GM19099 (cell line): ENCODE measurements at regions not wholly inside any gene's neighbourhood (a gene's known extent, or its start where the extent isn't known, plus 50 kb on each side); places are given as distances from the start of the nearest gene placed in this dataset.

Experiments used
- POLR2A ChIP-seq: IDR thresholded peaks from 3 replicates; pipeline ENCODE4 v1.6.1; 2011; ENCODE audit warnings: low read depth; ENCODE audit not compliant: insufficient read length; ENCODE audit errors: extremely low read depth

- TF ChIP-seq POLR2A: no peak
Measured at GRCh38 chr17:69646729-69647128, 232.2 kb downstream of the MAP2K6 start.

GRCh38 chr17:69650881-69651280, 236.4 kb downstream of the MAP2K6 start:
- no peak for TF ChIP-seq POLR2A

GRCh38 chr17:69651921-69652320, 237.4 kb downstream of the MAP2K6 start:
- no peak for TF ChIP-seq POLR2A

- no peak for TF ChIP-seq POLR2A
Measured at GRCh38 chr17:69654981-69655855, 240.7 kb downstream of the MAP2K6 start.

GRCh38 chr17:69655902-69656301, 241.4 kb downstream of the MAP2K6 start:
- no peak for TF ChIP-seq POLR2A

- TF ChIP-seq POLR2A: no peak
Measured at GRCh38 chr17:69669441-69670178, 255.1 kb downstream of the MAP2K6 start.

GRCh38 chr17:69672924-69673323, 258.4 kb downstream of the MAP2K6 start:
- TF ChIP-seq POLR2A: no peak

- TF ChIP-seq POLR2A: no peak
Measured at GRCh38 chr17:69677130-69677529, 262.6 kb downstream of the MAP2K6 start.

- no peak for TF ChIP-seq POLR2A
Measured at GRCh38 chr17:69678206-69678605, 263.7 kb downstream of the MAP2K6 start.

- no peak for TF ChIP-seq POLR2A
Measured at GRCh38 chr17:69679829-69680228, 265.3 kb downstream of the MAP2K6 start.

GRCh38 chr17:69684251-69684650, 269.8 kb downstream of the MAP2K6 start:
- TF ChIP-seq POLR2A: no peak

GRCh38 chr17:69690531-69690930, 276.0 kb downstream of the MAP2K6 start:
- no peak for TF ChIP-seq POLR2A

- TF ChIP-seq POLR2A: no peak
Measured at GRCh38 chr17:69692171-69692570, 277.7 kb downstream of the MAP2K6 start.

GRCh38 chr17:69695646-69696045, 281.1 kb downstream of the MAP2K6 start:
- no peak for TF ChIP-seq POLR2A

GRCh38 chr17:69696650-69697049, 282.2 kb downstream of the MAP2K6 start:
- no peak for TF ChIP-seq POLR2A

GRCh38 chr17:69702078-69702477, 287.6 kb downstream of the MAP2K6 start:
- no peak for TF ChIP-seq POLR2A
